Osteocyte (in vitro differentiated cells): ENCODE measurements at regions not wholly inside any gene's neighbourhood (a gene's known extent, or its start where the extent isn't known, plus 50 kb on each side); places are given as distances from the start of the nearest gene placed in this dataset.

Source experiments
- DNase-seq: peaks from one replicate; pipeline ENCODE4 v3.0.0; 2021; ENCODE audit warnings: mixed read lengths; ENCODE audit not compliant: unreplicated experiment; ENCODE audit errors: extremely low spot score
- H3K27ac Mint-ChIP-seq: one replicate; pipeline ENCODE4 v1.8.0; 2021; ENCODE audit warnings: mild to moderate bottlenecking, mixed read lengths; ENCODE audit not compliant: unreplicated experiment
- H3K27me3 Mint-ChIP-seq: one replicate; pipeline ENCODE4 v1.8.0; 2021; ENCODE audit warnings: mixed read lengths; ENCODE audit not compliant: unreplicated experiment
- H3K36me3 Mint-ChIP-seq: one replicate; pipeline ENCODE4 v1.8.0; 2021; ENCODE audit warnings: mixed read lengths; ENCODE audit not compliant: unreplicated experiment
- H3K4me1 Mint-ChIP-seq: one replicate; pipeline ENCODE4 v1.8.0; 2021; ENCODE audit warnings: mixed read lengths; ENCODE audit not compliant: unreplicated experiment
- H3K4me3 Mint-ChIP-seq: one replicate; pipeline ENCODE4 v1.8.0; 2021; ENCODE audit warnings: mild to moderate bottlenecking, moderate library complexity, mixed read lengths; ENCODE audit not compliant: unreplicated experiment
- H3K9me3 Mint-ChIP-seq: one replicate; pipeline ENCODE4 v1.8.0; 2021; ENCODE audit warnings: mixed read lengths; ENCODE audit not compliant: unreplicated experiment
- TF ChIP-seq, protein P1 (sequence below): fragments of 200-600 bp; sonication (generic); IDR thresholded peaks from 2 replicates; pipeline ENCODE4 v1.5.0; 2021; ENCODE audit warnings: antibody characterized with exemption, mild to moderate bottlenecking, moderate library complexity

DNA sequence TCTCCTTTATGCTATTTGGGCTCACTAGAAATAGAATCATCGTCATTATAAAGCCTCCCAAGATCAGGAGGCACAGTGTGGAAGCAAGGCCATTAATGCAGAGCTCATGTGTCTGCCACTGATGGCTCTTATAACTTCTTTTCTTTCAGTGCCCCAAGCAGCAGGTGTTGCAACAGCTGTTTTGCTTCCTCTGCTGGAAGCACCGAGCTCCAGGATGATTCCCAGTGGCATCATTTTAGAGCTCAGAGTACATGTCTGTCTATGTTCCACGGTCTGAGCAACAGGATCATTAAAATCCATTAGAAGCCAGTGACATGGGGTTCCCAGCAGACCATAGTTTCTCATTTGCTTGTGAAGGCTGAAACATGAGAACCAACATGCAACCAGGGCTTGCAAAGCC, 803.0 kb upstream of the FAT3 start:
- no peaks in the 10 kb centered on the region for H3K4me1 Mint-ChIP-seq
- H3K27ac Mint-ChIP-seq, result no peak overlapping the region
- peaks cover 2% of the 10 kb centered on the region for H3K27me3 Mint-ChIP-seq
- H3K4me3 Mint-ChIP-seq, result no peak overlapping the region
- H3K36me3 Mint-ChIP-seq, result no peaks in the 10 kb centered on the region
- no peaks in the 10 kb centered on the region for H3K9me3 Mint-ChIP-seq
- no peak for DNase-seq
- TF ChIP-seq, protein P1, sequence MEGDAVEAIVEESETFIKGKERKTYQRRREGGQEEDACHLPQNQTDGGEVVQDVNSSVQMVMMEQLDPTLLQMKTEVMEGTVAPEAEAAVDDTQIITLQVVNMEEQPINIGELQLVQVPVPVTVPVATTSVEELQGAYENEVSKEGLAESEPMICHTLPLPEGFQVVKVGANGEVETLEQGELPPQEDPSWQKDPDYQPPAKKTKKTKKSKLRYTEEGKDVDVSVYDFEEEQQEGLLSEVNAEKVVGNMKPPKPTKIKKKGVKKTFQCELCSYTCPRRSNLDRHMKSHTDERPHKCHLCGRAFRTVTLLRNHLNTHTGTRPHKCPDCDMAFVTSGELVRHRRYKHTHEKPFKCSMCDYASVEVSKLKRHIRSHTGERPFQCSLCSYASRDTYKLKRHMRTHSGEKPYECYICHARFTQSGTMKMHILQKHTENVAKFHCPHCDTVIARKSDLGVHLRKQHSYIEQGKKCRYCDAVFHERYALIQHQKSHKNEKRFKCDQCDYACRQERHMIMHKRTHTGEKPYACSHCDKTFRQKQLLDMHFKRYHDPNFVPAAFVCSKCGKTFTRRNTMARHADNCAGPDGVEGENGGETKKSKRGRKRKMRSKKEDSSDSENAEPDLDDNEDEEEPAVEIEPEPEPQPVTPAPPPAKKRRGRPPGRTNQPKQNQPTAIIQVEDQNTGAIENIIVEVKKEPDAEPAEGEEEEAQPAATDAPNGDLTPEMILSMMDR, result no peak

DNA sequence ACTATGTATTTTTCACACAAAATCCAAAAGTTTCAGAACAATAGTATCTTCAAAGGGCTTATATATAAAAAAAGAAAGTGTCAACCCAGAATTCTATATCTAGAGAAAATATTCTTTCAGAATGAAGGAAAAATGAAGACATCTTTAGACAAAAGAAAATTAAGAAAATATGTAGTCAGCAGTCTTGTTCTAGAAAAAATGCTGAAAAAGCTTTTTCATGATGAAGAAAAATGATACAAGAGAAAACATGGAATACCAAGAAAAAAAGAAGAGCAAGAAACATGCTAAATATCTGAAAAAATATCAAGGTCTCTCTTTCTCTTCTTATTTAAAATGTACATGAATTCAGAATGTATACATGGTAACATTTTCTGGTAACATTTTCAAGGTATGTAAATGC, 816.8 kb upstream of the FAT3 start:
- H3K4me3 Mint-ChIP-seq, result no peak overlapping the region
- no peaks in the 10 kb centered on the region for H3K9me3 Mint-ChIP-seq
- DNase-seq, result no peak
- H3K36me3 Mint-ChIP-seq, result no peaks in the 10 kb centered on the region
- no peaks in the 10 kb centered on the region for H3K27me3 Mint-ChIP-seq
- TF ChIP-seq, protein P1, result no peak
- no peak overlapping the region for H3K27ac Mint-ChIP-seq
- no peaks in the 10 kb centered on the region for H3K4me1 Mint-ChIP-seq

DNA sequence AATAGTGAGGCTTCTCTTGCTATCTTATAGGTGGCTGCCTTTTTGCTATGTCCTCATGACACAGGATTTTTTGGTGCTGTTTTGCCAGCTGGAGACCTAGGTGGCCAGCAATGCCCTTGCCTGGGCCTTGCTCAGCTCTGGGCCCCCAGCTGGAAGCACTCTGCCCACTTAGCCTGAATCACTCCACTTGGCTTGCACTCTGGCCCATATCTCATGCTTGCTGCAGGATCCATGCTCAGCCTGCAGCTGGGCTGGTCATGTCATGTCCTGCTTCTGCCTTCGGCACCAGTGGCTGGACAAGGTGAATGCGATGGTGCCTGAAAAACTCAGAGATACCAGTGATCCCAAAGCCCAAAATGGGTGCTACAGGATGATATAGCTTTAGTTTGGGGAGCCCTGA, 818.6 kb upstream of the FAT3 start:
- TF ChIP-seq, protein P1, result no peak
- H3K27ac Mint-ChIP-seq, result no peak overlapping the region
- no peaks in the 10 kb centered on the region for H3K27me3 Mint-ChIP-seq
- no peak for DNase-seq
- H3K4me1 Mint-ChIP-seq, result no peaks in the 10 kb centered on the region
- H3K9me3 Mint-ChIP-seq, result no peaks in the 10 kb centered on the region
- no peaks in the 10 kb centered on the region for H3K36me3 Mint-ChIP-seq
- H3K4me3 Mint-ChIP-seq, result no peak overlapping the region

DNA sequence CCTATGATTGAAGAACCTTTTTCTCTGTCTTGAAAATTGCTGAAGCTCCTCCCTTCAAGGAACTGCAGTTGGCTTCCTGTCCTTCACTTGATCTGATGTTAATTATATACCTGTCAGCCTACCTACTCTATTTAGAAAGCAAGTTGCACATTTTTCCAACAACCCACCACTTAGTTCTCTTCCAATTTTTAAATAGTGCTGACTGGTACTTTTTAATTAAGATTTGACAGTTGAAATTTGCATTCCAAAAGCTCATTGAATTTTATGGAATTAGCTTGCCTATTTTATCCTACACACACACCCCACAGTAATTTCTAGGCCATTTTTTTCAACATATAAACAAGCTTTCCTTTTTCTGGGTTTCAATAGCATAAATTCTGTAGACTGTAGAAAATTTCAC, 820.3 kb upstream of the FAT3 start:
- DNase-seq, result no peak
- Mint-ChIP-seq H3K4me1 (no peaks in the 10 kb centered on the region), H3K27me3 (no peaks in the 10 kb centered on the region), H3K27ac (no peak overlapping the region), H3K9me3 (no peaks in the 10 kb centered on the region), H3K36me3 (no peaks in the 10 kb centered on the region), H3K4me3 (no peak overlapping the region)
- TF ChIP-seq, protein P1, result no peak

DNA sequence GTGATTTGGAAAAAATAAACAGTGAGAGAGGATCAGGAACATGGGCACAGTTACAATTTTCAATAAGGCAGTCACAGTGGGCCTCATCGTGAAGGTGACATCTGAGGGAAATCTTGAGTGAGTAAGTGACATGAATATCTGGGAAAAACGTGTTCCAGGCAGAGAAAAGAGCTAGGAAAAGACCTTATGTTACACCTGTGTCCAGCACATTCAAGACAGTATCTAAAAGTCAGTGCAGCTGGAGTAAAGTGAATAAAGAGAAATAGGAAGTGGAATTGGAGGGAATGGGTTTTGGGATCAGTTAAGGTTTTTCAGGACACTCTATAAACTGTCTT, 827.5 kb upstream of the FAT3 start:
- TF ChIP-seq, protein P1, result no peak

More for the DNA sequence above, 827.5 kb upstream of the FAT3 start:
- no peak for DNase-seq
- Mint-ChIP-seq H3K4me1 (peaks cover 1% of the 10 kb centered on the region), H3K27me3 (peaks cover 3% of the 10 kb centered on the region), H3K4me3 (no peak overlapping the region), H3K27ac (no peak overlapping the region), H3K36me3 (no peaks in the 10 kb centered on the region), H3K9me3 (no peaks in the 10 kb centered on the region)
